ENCODE measurements at regions not wholly inside any gene's neighbourhood (a gene's known extent, or its start where the extent isn't known, plus 50 kb on each side); places are given as distances from the start of the nearest gene placed in this dataset.

DNA sequence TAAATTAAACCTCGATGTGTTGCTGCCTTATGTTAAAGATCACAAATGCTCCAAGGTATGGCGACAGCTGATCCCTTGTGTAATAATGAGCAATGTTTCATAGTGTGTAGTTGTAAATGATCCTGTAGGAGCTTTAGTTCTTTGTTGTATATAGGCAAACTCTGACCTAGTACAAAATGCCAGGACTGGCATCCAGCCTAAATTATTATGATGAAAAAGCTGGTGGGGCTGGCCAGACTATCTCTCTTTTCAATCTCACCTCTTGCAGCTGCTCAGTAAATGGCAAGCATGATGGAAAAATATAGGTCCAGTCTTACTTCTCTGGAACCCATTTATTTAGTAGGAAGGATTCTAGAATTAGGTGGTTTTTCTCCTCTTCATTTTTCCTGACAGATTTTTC is 345.1 kb upstream of the C11orf87 start:
- TF ChIP-seq EP300 (IDR thresholded peaks at IDR 0.05) (no peak), CTCF (IDR thresholded peaks at IDR 0.05) (no peak), POLR2A (IDR thresholded peaks at IDR 0.05) (no peak), POLR2AphosphoS5 (IDR thresholded peaks at IDR 0.05) (no peak)
- WGBS, 2 donors (ENCODE audit: low coverage in 1 of 2) = 43% methylated on average over 2 of the region's 2 CpGs; no CpG with 5 or more reads in 1 of the 2 donors
- H3K27me3 ChIP-seq = no peaks in the 10 kb centered on the region
- no peak overlapping the region for H3K27ac ChIP-seq
- H3K9me3 ChIP-seq = no peaks in the 10 kb centered on the region
- H3K4me1 ChIP-seq = peaks cover 5 to 10% (median 6%) of the 10 kb centered on the region in 3 donors
- ATAC-seq = no peak
- H3K36me3 ChIP-seq = no peaks in the 10 kb centered on the region
- no peak overlapping the region for H3K4me3 ChIP-seq

GRCh38 chr11:109077291-109077920 is 344.6 kb upstream of the C11orf87 start:
- Histone ChIP-seq H3K27me3 (no peaks in the 10 kb centered on the region), H3K27ac (no peak overlapping the region), H3K4me1 (peaks cover 0 to 5% (median 1%) of the 10 kb centered on the region in 3 donors), H3K9me3 (no peaks in the 10 kb centered on the region), H3K36me3 (no peaks in the 10 kb centered on the region), H3K4me3 (no peak overlapping the region)
- no peak for ATAC-seq
- TF ChIP-seq POLR2A (IDR thresholded peaks at IDR 0.05) = no peak
- TF ChIP-seq CTCF (IDR thresholded peaks at IDR 0.05) = no peak
- TF ChIP-seq EP300 (IDR thresholded peaks at IDR 0.05) = no peak
- TF ChIP-seq POLR2AphosphoS5 (IDR thresholded peaks at IDR 0.05) = no peak
- 73 to 81% methylated on average over 3 of the region's 3 CpGs for whole genome bisulfite sequencing, 2 donors (ENCODE audit: low coverage in 1 of 2)

DNA sequence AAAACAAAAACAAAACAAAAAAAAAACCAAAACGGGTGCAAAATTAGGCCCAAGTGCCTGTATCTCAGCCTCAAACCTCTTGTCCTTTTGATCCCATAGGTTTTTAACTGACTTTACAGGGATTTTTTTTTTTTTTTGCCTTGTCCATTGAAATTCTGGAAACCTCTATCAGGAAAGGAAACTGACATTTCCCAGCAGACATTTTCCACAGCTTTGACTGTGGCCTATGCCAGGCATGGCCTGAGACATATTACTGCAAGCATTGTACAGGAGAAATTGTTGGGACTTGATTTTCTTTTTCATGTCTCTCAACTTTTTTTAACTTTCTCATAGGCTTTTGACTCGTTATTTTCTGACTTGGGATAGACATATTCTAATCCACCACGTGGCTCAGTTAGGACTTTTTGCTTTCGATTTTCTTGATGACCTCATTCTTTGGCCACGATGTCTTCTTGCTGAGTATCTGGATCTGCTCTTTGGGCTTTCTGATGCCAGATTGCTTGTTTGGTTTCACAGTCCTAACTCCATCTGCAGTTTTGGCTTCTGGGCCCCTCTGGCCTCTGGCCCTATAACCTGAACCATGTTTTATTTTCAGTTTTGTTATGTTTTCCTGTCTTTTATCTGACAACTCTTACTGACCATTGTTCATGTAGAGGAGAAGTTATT is 336.1 kb upstream of the C11orf87 start:
- Histone ChIP-seq H3K27me3 (no peaks in the 10 kb centered on the region), H3K27ac (no peak overlapping the region), H3K4me1 (no peaks in the 10 kb centered on the region), H3K36me3 (no peaks in the 10 kb centered on the region), H3K4me3 (no peak overlapping the region), H3K9me3 (peaks cover 0 to 11% (median 0%) of the 10 kb centered on the region in 3 donors)
- no peak for TF ChIP-seq POLR2A (IDR thresholded peaks at IDR 0.05)
- TF ChIP-seq EP300 (IDR thresholded peaks at IDR 0.05) = no peak
- TF ChIP-seq CTCF (IDR thresholded peaks at IDR 0.05) = no peak
- TF ChIP-seq POLR2AphosphoS5 (IDR thresholded peaks at IDR 0.05) = no peak
- WGBS, 2 donors (ENCODE audit: low coverage in 1 of 2) = 45 to 48% methylated on average over 5 of the region's 5 CpGs
- peak; percentile 63 for ATAC-seq

GRCh38 chr11:109086931-109087330 is 335.1 kb upstream of the C11orf87 start:
- WGBS, 2 donors (ENCODE audit: low coverage in 1 of 2) = 89% methylated on average over 1 of the region's 1 CpG

More at GRCh38 chr11:109086931-109087330, 335.1 kb upstream of the C11orf87 start:
- Histone ChIP-seq H3K9me3 (peaks cover 0 to 11% (median 0%) of the 10 kb centered on the region in 3 donors), H3K4me3 (no peak overlapping the region), H3K27ac (no peak overlapping the region), H3K36me3 (no peaks in the 10 kb centered on the region), H3K27me3 (no peaks in the 10 kb centered on the region), H3K4me1 (no peaks in the 10 kb centered on the region)
- ATAC-seq = no peak
- TF ChIP-seq POLR2A (IDR thresholded peaks at IDR 0.05) (no peak), POLR2AphosphoS5 (IDR thresholded peaks at IDR 0.05) (no peak), EP300 (IDR thresholded peaks at IDR 0.05) (no peak), CTCF (IDR thresholded peaks at IDR 0.05) (no peak)

All from gastroesophageal sphincter (tissue), 4 donors.